Central memory CD8-positive, alpha-beta T cell (primary cell): ENCODE measurements at regions not wholly inside any gene's neighbourhood (a gene's known extent, or its start where the extent isn't known, plus 50 kb on each side); places are given as distances from the start of the nearest gene placed in this dataset.

ENCODE experiments used
- ATAC-seq: fragments of 150-1000 bp; cut with Tn5 transposase; replicated peaks from 2 replicates; pipeline ENCODE4 v1.10.0; 2022; ENCODE audit warnings: mild to moderate bottlenecking, moderate FRiP score, moderate number of reproducible peaks; ENCODE audit not compliant: poor library complexity, severe bottlenecking; ENCODE audit errors: extremely low read depth
- DNase-seq, 2 donors: peaks; one replicate each; pipeline ENCODE4 v3.0.0; 2021; ENCODE audit warnings: low spot score in 2 of 2
- H3K27ac Mint-ChIP-seq: one replicate; pipeline ENCODE4 v1.8.0; 2022; ENCODE audit warnings: low read depth, mild to moderate bottlenecking, moderate library complexity, mixed read lengths
- H3K27me3 Mint-ChIP-seq: one replicate; pipeline ENCODE4 v1.8.0; 2022; ENCODE audit warnings: mixed read lengths
- H3K36me3 Mint-ChIP-seq: one replicate; pipeline ENCODE4 v1.8.0; 2022; ENCODE audit warnings: mild to moderate bottlenecking, moderate library complexity, mixed read lengths; ENCODE audit not compliant: insufficient read depth
- H3K4me1 Mint-ChIP-seq: one replicate; pipeline ENCODE4 v1.8.0; 2022; ENCODE audit warnings: mixed read lengths
- H3K4me3 Mint-ChIP-seq: one replicate; pipeline ENCODE4 v1.8.0; 2022; ENCODE audit warnings: mild to moderate bottlenecking, moderate library complexity, mixed read lengths
- H3K9me3 Mint-ChIP-seq: one replicate; pipeline ENCODE4 v1.8.0; 2022; ENCODE audit warnings: mixed read lengths

DNA sequence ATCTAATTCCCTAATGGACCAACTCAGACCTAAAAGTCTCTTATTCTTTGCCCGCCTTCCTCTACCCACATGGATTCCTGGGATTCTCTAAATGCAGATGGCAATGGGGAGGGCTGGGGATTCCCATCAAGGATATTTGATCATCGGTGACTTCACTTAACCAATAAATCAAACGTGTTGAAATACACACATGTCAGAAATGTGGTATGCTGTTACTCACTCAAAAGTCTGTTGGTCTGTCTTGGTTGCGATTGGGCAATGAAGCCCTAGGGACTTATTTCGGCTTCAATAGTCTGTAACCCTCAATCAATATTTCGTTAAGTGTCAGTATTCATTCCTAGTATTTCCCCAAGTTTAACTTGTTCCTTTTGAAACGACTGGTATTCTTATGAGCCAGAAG is 117.2 kb upstream of the DIO3 start:
- Mint-ChIP-seq H3K9me3 (no peaks in the 10 kb centered on the region), H3K36me3 (peaks cover 13% of the 10 kb centered on the region), H3K27ac (no peak overlapping the region), H3K27me3 (peaks cover 73% of the 10 kb centered on the region), H3K4me1 (peaks cover 29% of the 10 kb centered on the region), H3K4me3 (peak overlapping the region; percentile 27)
- DNase-seq (no peak), ATAC-seq (no peak)

DNA sequence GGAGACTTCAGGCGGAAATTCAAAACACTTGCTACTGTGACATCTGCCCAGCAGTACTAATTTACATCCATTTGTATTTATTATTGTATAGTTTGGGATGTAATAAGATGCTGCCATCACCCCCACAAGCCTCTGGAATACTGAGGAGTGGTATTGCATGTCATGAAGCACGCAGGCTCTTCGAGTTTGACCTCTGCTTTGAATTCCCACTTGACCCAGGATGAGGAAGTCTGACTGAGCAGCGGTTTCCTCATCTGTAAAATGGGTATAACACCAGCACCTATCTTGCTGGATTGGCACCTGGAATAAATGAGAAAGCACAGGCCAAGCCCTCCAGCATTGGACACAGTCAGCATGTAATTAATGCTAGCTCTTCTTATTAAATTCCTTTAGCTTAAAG is 116.0 kb upstream of the DIO3 start:
- no peak overlapping the region for H3K4me3 Mint-ChIP-seq
- peaks cover 83% of the 10 kb centered on the region for H3K27me3 Mint-ChIP-seq
- H3K36me3 Mint-ChIP-seq = peaks cover 13% of the 10 kb centered on the region
- peaks cover 29% of the 10 kb centered on the region for H3K4me1 Mint-ChIP-seq
- H3K9me3 Mint-ChIP-seq = no peaks in the 10 kb centered on the region
- DNase-seq (no peak), ATAC-seq (no peak)
- H3K27ac Mint-ChIP-seq = no peak overlapping the region

DNA sequence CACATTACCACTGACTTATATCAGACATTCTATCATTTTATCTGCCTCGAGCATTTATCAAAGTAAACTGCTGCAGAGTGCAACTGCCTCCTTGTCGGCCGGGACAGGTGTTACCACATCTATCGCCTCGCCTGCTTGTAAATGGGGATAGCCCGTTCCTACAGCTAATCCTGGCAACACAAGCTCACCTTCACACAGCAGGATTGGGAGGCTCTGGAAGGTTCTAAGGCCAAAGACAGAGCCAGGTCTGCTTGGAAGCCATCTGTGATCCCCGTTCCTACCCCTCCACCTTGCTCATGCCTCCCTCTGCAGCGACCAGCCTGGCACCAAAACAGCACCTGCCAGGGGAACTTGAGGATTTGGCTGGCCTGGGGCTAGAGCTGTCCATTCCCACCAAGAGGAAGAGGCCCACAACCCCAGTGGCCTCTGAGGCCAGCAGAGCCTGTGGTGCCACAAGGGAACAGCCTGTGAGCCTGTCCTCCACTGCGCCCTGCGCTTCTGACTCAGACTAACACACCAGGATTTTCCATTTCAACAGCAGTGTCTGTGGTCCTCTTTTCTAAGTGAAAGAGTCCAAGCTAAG is 114.8 kb upstream of the DIO3 start:
- H3K36me3 Mint-ChIP-seq = peaks cover 12% of the 10 kb centered on the region
- peaks cover 25% of the 10 kb centered on the region for H3K4me1 Mint-ChIP-seq
- H3K27ac Mint-ChIP-seq = no peak overlapping the region
- DNase-seq = no peak
- H3K9me3 Mint-ChIP-seq = no peaks in the 10 kb centered on the region
- no peak for ATAC-seq
- H3K27me3 Mint-ChIP-seq = peaks cover 83% of the 10 kb centered on the region
- no peak overlapping the region for H3K4me3 Mint-ChIP-seq

DNA sequence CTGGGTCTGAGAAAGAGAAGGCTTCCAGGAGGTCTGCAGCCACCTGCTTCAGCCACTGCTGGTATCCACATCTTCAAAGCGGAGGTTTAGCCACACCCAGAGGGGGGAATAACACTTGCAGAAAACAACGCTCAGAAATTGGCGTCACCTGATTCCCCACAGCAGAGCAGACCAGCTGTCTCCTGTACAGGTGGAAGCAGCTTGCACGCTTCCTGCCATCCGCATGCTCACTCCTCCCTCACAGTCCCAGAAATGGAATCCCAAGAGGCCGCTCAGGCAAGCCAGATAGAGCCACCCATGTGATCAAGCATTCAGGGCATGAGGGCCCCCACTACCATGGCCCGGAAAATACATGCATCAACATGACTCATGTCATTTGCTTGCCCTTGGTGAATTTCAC is 112.2 kb upstream of the DIO3 start:
- no peak for DNase-seq
- Mint-ChIP-seq H3K9me3 (no peaks in the 10 kb centered on the region), H3K4me1 (peaks cover under 1% of the 10 kb centered on the region), H3K27me3 (peaks cover 91% of the 10 kb centered on the region), H3K36me3 (peaks cover 4% of the 10 kb centered on the region), H3K27ac (no peak overlapping the region), H3K4me3 (no peak overlapping the region)
- ATAC-seq = no peak

DNA sequence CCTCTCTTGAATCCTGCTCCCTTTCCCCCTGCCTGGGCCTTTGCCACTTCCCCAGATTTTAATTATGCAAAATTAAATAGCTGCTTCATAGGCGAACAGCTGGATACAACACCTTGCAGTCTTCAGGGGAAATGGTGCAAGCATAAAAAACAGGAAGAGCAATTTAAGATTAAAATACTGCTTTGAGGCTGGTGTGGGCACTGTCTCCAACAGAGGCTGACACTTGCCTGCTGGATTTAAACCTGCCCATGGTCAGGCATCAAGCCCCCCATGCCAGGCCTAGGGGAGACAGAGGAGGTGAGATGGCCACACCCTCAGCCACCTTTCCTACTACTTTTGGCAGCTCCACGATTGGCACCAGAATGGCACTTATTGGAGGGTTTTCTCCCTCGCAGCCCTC is 110.1 kb upstream of the DIO3 start:
- Mint-ChIP-seq H3K27me3 (peaks cover 97% of the 10 kb centered on the region), H3K27ac (no peak overlapping the region), H3K4me1 (no peaks in the 10 kb centered on the region), H3K9me3 (no peaks in the 10 kb centered on the region), H3K36me3 (peaks cover 3% of the 10 kb centered on the region), H3K4me3 (no peak overlapping the region)
- ATAC-seq = no peak
- no peak for DNase-seq

DNA sequence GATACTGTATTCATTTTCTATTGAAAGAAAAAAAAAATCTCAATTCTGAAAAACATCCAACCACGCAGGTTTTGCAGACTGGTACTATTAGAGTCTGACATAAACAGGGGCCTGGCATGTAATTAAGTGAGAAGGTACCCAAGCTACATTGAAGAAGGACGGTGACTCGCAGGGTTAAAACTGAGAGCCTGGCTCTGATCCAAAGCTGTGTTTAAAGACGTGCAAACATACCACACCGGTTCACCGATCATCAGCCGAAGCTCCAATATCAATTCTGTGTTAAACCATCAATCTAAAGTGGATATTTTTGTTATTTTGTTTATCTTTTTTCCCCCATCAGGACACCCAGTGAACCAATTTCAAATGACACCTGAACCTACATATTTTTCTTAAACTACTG is 108.1 kb upstream of the DIO3 start:
- H3K27me3 Mint-ChIP-seq = peaks cover 90% of the 10 kb centered on the region
- no peaks in the 10 kb centered on the region for H3K36me3 Mint-ChIP-seq
- no peak for ATAC-seq
- no peak overlapping the region for H3K4me3 Mint-ChIP-seq
- no peaks in the 10 kb centered on the region for H3K9me3 Mint-ChIP-seq
- DNase-seq = no peak
- H3K27ac Mint-ChIP-seq = no peak overlapping the region
- H3K4me1 Mint-ChIP-seq = no peaks in the 10 kb centered on the region

DNA sequence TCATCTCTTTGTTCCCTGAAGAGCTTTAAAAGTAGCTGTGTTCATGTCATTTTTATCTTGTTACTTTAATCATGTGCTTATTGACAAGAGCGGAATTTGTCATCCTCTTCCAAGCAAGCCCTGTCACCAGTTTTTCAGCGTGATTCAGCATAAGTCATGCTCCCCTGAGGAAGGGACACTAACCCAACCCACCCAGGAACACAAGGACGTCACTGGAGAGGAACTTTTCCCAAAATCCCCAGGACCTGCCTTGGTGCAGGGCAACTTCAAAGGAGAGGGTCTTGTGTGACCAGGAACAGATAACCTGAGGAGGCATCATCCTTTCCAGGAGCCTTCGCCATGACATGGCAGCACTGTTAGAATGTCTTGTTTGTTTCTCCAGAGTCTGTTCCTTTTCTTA is 107.1 kb upstream of the DIO3 start:
- Mint-ChIP-seq H3K36me3 (no peaks in the 10 kb centered on the region), H3K4me1 (no peaks in the 10 kb centered on the region), H3K27ac (no peak overlapping the region), H3K4me3 (no peak overlapping the region), H3K27me3 (peaks cover 80% of the 10 kb centered on the region), H3K9me3 (no peaks in the 10 kb centered on the region)
- DNase-seq (no peak), ATAC-seq (no peak)

DNA sequence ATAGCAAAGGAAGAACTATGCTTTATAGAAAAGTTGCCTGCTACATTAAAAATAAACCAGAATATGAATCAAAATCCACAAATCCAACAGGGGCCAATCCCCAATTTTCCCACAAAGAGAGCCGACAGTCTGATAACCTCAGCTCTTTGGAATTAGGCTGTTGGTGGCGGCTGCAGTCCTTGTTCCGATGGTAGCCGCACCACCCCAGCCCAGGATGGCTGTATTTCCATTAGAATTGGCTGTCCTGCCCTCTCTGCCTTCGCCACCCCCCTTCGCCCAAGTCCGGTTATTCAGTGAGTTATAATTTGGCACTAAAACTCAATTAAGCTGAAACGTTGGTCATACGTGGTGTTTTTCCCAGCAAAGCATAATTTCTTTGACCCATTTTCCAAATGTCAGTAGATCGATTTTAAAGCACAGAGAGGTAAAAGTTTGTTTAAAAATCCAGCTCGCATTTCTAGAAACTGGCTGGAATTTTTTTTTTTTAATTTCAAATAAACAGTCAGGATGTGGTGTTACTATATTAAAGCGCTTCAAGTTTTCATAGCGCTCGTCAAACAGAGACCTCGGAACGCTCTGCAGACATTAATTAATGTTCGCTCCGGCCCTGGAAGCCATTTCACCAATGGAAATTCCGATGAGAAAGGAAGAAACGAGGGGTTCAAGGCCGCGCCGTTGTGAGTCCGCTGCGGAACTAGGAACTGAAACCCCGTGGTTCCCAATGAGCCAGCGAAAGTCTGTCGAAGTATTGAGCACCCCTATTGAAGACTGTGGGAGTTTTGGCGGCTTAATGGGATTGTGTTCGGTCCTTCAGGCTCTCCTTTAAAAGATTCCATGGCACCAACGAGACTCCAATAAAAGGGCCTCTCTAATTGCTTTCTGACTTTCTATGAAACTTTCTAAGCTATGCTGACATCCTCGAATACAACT is 104.8 kb upstream of the DIO3 start:
- H3K4me3 Mint-ChIP-seq = no peak overlapping the region
- H3K36me3 Mint-ChIP-seq = no peaks in the 10 kb centered on the region
- peaks cover 58% of the 10 kb centered on the region for H3K27me3 Mint-ChIP-seq
- H3K27ac Mint-ChIP-seq = no peak overlapping the region
- H3K4me1 Mint-ChIP-seq = no peaks in the 10 kb centered on the region
- DNase-seq (no peak), ATAC-seq (no peak)
- H3K9me3 Mint-ChIP-seq = no peaks in the 10 kb centered on the region

DNA sequence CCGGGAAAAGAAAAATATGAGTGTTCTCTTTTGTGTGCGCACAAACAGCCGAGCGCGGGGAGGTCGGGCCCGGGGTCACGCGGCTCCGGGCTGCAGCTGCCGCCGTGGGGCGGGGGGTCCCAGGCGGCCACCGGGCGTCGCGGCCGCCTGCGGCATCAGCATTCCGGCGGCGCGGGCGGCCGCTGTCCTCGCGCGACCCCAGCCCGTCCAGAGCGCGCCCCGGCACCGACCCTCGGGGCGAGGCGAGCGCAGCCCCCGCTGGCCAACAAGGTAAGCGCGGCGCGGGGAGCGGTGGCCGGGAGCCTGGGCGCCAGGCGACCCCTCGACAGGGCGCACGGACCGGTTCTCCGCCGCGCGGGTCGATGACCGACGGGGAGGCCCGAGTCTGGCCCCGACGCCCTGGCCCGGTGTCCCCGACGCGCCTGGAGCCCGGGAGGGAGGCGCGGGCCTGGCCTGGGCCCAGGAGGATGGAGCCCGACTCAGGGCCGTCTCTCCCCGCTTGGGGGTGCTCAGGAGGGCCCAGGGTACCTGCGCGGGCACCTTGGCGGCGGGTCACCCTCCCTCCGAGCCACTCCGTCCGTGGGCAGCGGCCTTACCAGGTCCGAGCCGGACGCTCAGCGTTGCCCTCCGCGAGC is 103.9 kb upstream of the DIO3 start:
- no peaks in the 10 kb centered on the region for H3K4me1 Mint-ChIP-seq
- H3K9me3 Mint-ChIP-seq = no peaks in the 10 kb centered on the region
- H3K36me3 Mint-ChIP-seq = no peaks in the 10 kb centered on the region
- H3K27ac Mint-ChIP-seq = no peak overlapping the region
- ATAC-seq (no peak), DNase-seq (no peak)
- peaks cover 49% of the 10 kb centered on the region for H3K27me3 Mint-ChIP-seq
- H3K4me3 Mint-ChIP-seq = no peak overlapping the region

DNA sequence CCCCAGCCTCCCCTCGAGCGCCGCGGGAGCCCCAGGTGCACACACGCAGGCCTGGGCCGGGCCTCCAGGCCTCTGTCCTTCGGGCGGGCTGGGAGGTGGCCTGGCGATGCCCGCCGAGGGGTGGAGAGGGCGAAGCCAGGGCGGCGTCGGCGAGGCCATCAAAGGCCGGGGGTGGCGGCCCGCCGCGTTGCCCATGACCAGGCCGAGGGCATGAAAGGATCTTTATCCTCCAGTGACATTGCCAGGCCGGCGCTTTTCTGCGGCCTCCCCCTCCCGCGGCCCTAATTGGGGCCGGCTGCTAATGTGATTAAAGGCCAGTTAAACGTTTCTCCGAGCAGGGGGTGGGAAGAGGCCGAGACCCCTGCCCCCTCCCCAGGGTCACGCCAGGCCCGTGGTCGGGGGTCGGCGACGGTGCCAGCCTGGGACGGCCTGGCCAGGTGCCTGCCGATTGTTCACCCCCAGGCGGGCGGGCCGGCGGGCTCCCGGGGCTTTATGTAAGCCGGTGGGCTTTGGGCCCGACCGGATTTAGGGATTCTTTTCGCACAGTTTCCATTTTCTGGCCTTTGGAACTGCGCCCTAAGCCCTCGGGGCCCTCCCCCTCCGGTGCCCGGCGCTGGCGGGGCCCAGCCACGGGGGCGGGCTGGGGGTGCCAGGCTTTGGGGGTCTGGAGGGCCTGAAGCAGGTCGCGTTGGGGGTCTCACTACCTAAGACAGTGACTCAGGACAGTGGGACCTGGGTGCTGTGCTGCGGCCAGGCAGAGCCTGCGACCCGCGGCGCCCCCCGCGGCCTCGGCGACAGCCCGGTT is 103.2 kb upstream of the DIO3 start:
- Mint-ChIP-seq H3K9me3 (no peaks in the 10 kb centered on the region), H3K4me1 (no peaks in the 10 kb centered on the region), H3K27ac (no peak overlapping the region), H3K4me3 (no peak overlapping the region), H3K36me3 (no peaks in the 10 kb centered on the region), H3K27me3 (peaks cover 42% of the 10 kb centered on the region)
- no peak for ATAC-seq
- no peak for DNase-seq

DNA sequence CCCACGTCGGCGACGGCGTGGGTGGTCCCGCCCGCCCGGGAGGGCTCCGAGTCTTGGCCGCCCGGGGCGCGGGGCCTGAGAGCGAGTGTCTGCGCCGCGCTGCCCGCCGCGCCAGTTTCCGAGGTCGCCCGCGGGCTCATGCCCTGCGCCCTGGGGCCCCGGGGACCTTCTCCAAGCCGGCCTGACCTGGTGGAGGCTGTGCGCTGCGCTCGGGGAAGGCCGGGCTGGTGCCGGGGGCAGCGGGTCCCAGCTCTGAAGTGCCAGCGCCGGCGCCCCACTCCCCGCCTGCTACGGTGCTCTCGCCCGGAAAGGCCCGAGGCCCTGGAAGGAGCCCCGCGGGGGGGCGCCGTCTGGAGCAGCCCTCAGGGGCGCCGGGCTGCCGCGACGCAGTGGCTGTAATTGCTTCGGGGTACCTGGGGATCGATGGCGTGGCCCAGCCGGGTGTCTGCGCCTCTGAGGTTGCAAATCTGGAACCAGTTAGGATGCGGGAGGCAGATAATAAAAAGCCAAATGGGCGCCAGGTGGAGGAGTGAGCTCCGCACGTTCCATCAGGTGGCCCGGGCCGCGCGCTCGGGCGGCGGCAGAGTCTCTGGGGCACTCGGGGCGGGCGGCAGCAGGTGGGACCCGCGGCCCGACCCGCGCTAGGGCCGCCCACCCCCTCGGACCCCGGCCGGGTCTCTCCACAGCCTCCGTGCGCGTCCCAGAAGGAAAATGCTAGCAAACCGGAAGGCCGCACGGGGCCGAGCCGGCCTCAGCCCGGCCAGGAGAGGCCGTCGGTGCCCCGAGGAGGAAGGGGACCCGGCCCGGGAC is 102.3 kb upstream of the DIO3 start:
- H3K4me3 Mint-ChIP-seq = no peak overlapping the region
- H3K4me1 Mint-ChIP-seq = no peaks in the 10 kb centered on the region
- no peaks in the 10 kb centered on the region for H3K36me3 Mint-ChIP-seq
- peaks cover 34% of the 10 kb centered on the region for H3K27me3 Mint-ChIP-seq
- H3K9me3 Mint-ChIP-seq = no peaks in the 10 kb centered on the region
- no peak overlapping the region for H3K27ac Mint-ChIP-seq
- ATAC-seq = no peak
- no peak for DNase-seq

DNA sequence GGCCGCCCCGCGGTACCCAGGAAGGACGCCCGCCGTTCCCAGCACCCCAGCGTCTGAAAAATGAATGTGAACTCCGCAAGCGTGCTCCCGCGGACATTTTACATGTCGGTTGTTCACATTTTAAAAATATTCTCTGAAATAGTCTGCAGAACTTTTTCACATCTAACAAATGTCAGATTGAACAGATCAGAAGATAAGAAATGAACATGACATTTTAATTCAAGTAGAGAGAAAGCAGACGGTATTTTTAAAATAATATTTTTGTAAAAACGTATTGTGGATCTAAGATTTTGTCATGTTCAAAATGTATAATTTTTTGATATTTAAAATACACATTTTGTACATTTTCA is 101.8 kb upstream of the DIO3 start:
- Mint-ChIP-seq H3K9me3 (no peaks in the 10 kb centered on the region), H3K4me1 (no peaks in the 10 kb centered on the region), H3K27me3 (peaks cover 28% of the 10 kb centered on the region), H3K36me3 (no peaks in the 10 kb centered on the region), H3K27ac (no peak overlapping the region), H3K4me3 (no peak overlapping the region)
- DNase-seq = no peak
- ATAC-seq = no peak
